ENCODE measurements at regions not wholly inside any gene's neighbourhood (a gene's known extent, or its start where the extent isn't known, plus 50 kb on each side); places are given as distances from the start of the nearest gene placed in this dataset.
A peak's percentile ranks its signal among the peaks of the same experiment; 100 is the strongest.

DNA sequence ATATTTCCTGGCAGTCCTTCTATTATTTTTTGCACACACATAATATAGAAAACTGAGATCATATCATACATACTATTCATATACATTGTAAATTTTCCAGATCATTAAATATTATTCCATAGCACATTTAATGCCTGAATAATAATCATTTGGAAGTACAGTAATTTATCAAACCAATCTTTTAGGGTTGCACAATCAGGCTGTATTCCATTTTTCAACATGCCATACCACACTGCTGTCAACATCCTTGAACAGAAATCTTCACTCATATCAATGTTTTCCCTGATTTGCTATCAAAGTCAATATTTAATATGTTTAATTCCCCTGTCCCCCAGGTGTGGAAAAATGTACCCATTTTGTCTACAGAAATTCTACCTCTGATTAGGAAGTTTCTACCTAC is 122.7 kb upstream of the ADGRF1 start:
- Histone ChIP-seq H3K9me3 (ENCODE audit: insufficient read depth, low read depth, low read length) (no peaks in the 10 kb centered on the region), H3K27me3 (ENCODE audit: insufficient read depth, low read length) (no peaks in the 10 kb centered on the region), H3K4me1 (ENCODE audit: insufficient read depth, low read length) (peaks cover 13% of the 10 kb centered on the region), H4K20me1 (ENCODE audit: insufficient read depth, low read length) (no peaks in the 10 kb centered on the region), H3K27ac (ENCODE audit: low read depth, low read length) (no peak overlapping the region), H3K9ac (ENCODE audit: low read length) (no peak overlapping the region), H3K79me2 (ENCODE audit: insufficient read depth, low read length) (no peaks in the 10 kb centered on the region), H3K4me2 (ENCODE audit: low read length) (no peak overlapping the region), H2AFZ (ENCODE audit: low read depth, low read length) (no peak overlapping the region), H3K4me3 (ENCODE audit: insufficient read depth, low read depth, low read length) (no peak overlapping the region), H3K36me3 (ENCODE audit: insufficient read depth, low read length) (no peaks in the 10 kb centered on the region)
- TF ChIP-seq, protein P1, sequence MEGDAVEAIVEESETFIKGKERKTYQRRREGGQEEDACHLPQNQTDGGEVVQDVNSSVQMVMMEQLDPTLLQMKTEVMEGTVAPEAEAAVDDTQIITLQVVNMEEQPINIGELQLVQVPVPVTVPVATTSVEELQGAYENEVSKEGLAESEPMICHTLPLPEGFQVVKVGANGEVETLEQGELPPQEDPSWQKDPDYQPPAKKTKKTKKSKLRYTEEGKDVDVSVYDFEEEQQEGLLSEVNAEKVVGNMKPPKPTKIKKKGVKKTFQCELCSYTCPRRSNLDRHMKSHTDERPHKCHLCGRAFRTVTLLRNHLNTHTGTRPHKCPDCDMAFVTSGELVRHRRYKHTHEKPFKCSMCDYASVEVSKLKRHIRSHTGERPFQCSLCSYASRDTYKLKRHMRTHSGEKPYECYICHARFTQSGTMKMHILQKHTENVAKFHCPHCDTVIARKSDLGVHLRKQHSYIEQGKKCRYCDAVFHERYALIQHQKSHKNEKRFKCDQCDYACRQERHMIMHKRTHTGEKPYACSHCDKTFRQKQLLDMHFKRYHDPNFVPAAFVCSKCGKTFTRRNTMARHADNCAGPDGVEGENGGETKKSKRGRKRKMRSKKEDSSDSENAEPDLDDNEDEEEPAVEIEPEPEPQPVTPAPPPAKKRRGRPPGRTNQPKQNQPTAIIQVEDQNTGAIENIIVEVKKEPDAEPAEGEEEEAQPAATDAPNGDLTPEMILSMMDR (IDR thresholded peaks at IDR 0.05; ENCODE audit: insufficient read depth, low read depth, low read length): no peak
- no peak for TF ChIP-seq EZH2 (IDR thresholded peaks at IDR 0.05; ENCODE audit: insufficient read depth, low read length)
- Mint-ChIP-seq H3K27me3 (ENCODE audit: low read depth, unreplicated experiment) (no peaks in the 10 kb centered on the region), H3K36me3 (ENCODE audit: low read depth, unreplicated experiment) (no peaks in the 10 kb centered on the region), H3K9me3 (ENCODE audit: unreplicated experiment) (no peaks in the 10 kb centered on the region), H3K4me3 (ENCODE audit: unreplicated experiment) (no peak overlapping the region), H3K4me1 (ENCODE audit: low read depth, unreplicated experiment) (peaks cover 39% of the 10 kb centered on the region), H3K27ac (ENCODE audit: unreplicated experiment) (no peak overlapping the region)
- FAIRE-seq: no peak
- DNase-seq (ENCODE audit: low read depth): no peak

DNA sequence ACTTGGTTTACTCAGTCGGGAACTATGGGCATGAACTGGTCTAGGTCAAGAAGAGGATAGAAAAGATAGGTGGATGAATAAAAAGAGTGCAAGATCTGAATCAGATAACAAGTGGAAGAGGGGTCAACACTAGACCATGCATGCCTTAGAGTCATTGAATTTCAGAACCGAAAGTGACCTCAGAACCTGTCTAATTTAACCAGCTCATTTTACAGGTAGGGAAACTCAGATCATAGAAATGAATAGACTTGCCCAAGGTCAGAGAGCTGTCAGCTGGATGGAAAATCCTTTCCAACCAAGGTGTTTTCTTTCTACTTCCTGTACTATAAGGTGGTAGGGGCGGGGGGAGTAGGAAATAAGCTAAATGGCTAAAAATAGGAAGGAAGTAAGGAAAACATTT is 121.4 kb upstream of the ADGRF1 start:
- no peaks in the 10 kb centered on the region for H3K9me3 ChIP-seq (ENCODE audit: insufficient read depth, low read depth, low read length)
- H3K9me3 Mint-ChIP-seq (ENCODE audit: unreplicated experiment): no peaks in the 10 kb centered on the region

GRCh38 chr6:47162793-47163192 is 120.7 kb upstream of the ADGRF1 start:
- Histone ChIP-seq H3K79me2 (ENCODE audit: insufficient read depth, low read length) (no peaks in the 10 kb centered on the region), H3K27me3 (ENCODE audit: insufficient read depth, low read length) (no peaks in the 10 kb centered on the region), H2AFZ (ENCODE audit: low read depth, low read length) (no peak overlapping the region), H3K4me3 (ENCODE audit: insufficient read depth, low read depth, low read length) (no peak overlapping the region), H3K4me2 (ENCODE audit: low read length) (no peak overlapping the region), H3K9me3 (ENCODE audit: insufficient read depth, low read depth, low read length) (no peaks in the 10 kb centered on the region), H3K4me1 (ENCODE audit: insufficient read depth, low read length) (peaks cover 4% of the 10 kb centered on the region), H3K9ac (ENCODE audit: low read length) (no peak overlapping the region), H4K20me1 (ENCODE audit: insufficient read depth, low read length) (no peaks in the 10 kb centered on the region), H3K27ac (ENCODE audit: low read depth, low read length) (no peak overlapping the region), H3K36me3 (ENCODE audit: insufficient read depth, low read length) (no peaks in the 10 kb centered on the region)
- FAIRE-seq (no peak), DNase-seq (ENCODE audit: low read depth) (no peak)
- no peaks in the 10 kb centered on the region for H3K9me3 Mint-ChIP-seq (ENCODE audit: unreplicated experiment)
- H3K27me3 Mint-ChIP-seq (ENCODE audit: low read depth, unreplicated experiment): no peaks in the 10 kb centered on the region
- peaks cover 19% of the 10 kb centered on the region for H3K4me1 Mint-ChIP-seq (ENCODE audit: low read depth, unreplicated experiment)
- no peak for TF ChIP-seq EZH2 (IDR thresholded peaks at IDR 0.05; ENCODE audit: insufficient read depth, low read length)
- TF ChIP-seq, protein P1 (IDR thresholded peaks at IDR 0.05; ENCODE audit: insufficient read depth, low read depth, low read length): no peak
- H3K4me3 Mint-ChIP-seq (ENCODE audit: unreplicated experiment): no peak overlapping the region
- no peaks in the 10 kb centered on the region for H3K36me3 Mint-ChIP-seq (ENCODE audit: low read depth, unreplicated experiment)
- peak overlapping the region; percentile 14 for H3K27ac Mint-ChIP-seq (ENCODE audit: unreplicated experiment)

More for the DNA sequence above, 121.4 kb upstream of the ADGRF1 start:
- Histone ChIP-seq H3K36me3 (ENCODE audit: insufficient read depth, low read length) (no peaks in the 10 kb centered on the region), H4K20me1 (ENCODE audit: insufficient read depth, low read length) (no peaks in the 10 kb centered on the region), H3K9ac (ENCODE audit: low read length) (no peak overlapping the region), H3K4me2 (ENCODE audit: low read length) (no peak overlapping the region), H2AFZ (ENCODE audit: low read depth, low read length) (no peak overlapping the region), H3K27me3 (ENCODE audit: insufficient read depth, low read length) (no peaks in the 10 kb centered on the region), H3K4me1 (ENCODE audit: insufficient read depth, low read length) (peaks cover 9% of the 10 kb centered on the region), H3K4me3 (ENCODE audit: insufficient read depth, low read depth, low read length) (no peak overlapping the region), H3K27ac (ENCODE audit: low read depth, low read length) (no peak overlapping the region), H3K79me2 (ENCODE audit: insufficient read depth, low read length) (no peaks in the 10 kb centered on the region)
- Mint-ChIP-seq H3K36me3 (ENCODE audit: low read depth, unreplicated experiment) (no peaks in the 10 kb centered on the region), H3K27me3 (ENCODE audit: low read depth, unreplicated experiment) (no peaks in the 10 kb centered on the region), H3K27ac (ENCODE audit: unreplicated experiment) (no peak overlapping the region), H3K4me3 (ENCODE audit: unreplicated experiment) (no peak overlapping the region), H3K4me1 (ENCODE audit: low read depth, unreplicated experiment) (peaks cover 26% of the 10 kb centered on the region)
- FAIRE-seq (no peak), DNase-seq (ENCODE audit: low read depth) (no peak)
- TF ChIP-seq, protein P1 (IDR thresholded peaks at IDR 0.05; ENCODE audit: insufficient read depth, low read depth, low read length): no peak
- no peak for TF ChIP-seq EZH2 (IDR thresholded peaks at IDR 0.05; ENCODE audit: insufficient read depth, low read length)

All from astrocyte (in vitro differentiated cells and primary cell).